Stomach (tissue), 8 donors: ENCODE measurements at regions not wholly inside any gene's neighbourhood (a gene's known extent, or its start where the extent isn't known, plus 50 kb on each side); places are given as distances from the start of the nearest gene placed in this dataset.

Experiments
- DNase-seq, 2 donors: peaks; one replicate each; pipeline versions ENCODE4 v3.0.0 to v3.0.0-alpha.2; 2013 to 2019
- H3K27ac ChIP-seq, 5 donors: fragments of 200-600 bp in 4 of 5; sonication (generic) in 4 of 5; one replicate each; pipeline ENCODE4 v1.5.1; 2013 to 2019; ENCODE audit warnings: mild to moderate bottlenecking in 1 of 5, moderate library complexity in 1 of 5
- H3K27me3 ChIP-seq, 3 donors: fragments of 200-600 bp; sonication (generic); one replicate each; pipeline ENCODE4 v1.5.1; 2017 to 2019; ENCODE audit warnings: mixed run types in 1 of 3
- H3K36me3 ChIP-seq, 4 donors: fragments of 200-600 bp; sonication (generic); 1 replicate in 3 of 4; 2 replicates in 1 of 4; pipeline ENCODE4 v1.5.1; 2016 to 2019
- H3K4me1 ChIP-seq, 4 donors: fragments of 200-600 bp; sonication (generic); one replicate each; pipeline ENCODE4 v1.5.1; 2016 to 2019
- H3K4me3 ChIP-seq, 4 donors: fragments of 200-600 bp; sonication (generic) in 3 of 4; one replicate each; pipeline ENCODE4 v1.5.1; 2016 to 2019; ENCODE audit warnings: mild to moderate bottlenecking in 1 of 4
- H3K9me3 ChIP-seq, 4 donors: fragments of 200-600 bp; sonication (generic); one replicate each; pipeline ENCODE4 v1.5.1; 2016 to 2019
- CTCF ChIP-seq, 7 experiments: fragments of 450-650 bp in 4 of 7; fragments of 200-600 bp in 3 of 7; sonication (generic) in 3 of 7; IDR thresholded peaks; one replicate each; pipeline ENCODE4 v1.5.1; 2016 to 2019; ENCODE audit warnings: antibody characterized with exemption in 7 of 7, control low read depth in 2 of 7, mild to moderate bottlenecking in 1 of 7
- EP300 ChIP-seq: sonication (generic); formaldehyde crosslinking; IDR thresholded peaks from one replicate; pipeline ENCODE4 v1.6.1; 2017; ENCODE audit warnings: antibody characterized with exemption
- POLR2A ChIP-seq, 4 donors: fragments of 450-650 bp; IDR thresholded peaks; one replicate each; pipeline ENCODE4 v1.6.1; 2016; ENCODE audit warnings: antibody characterized with exemption in 4 of 4, control low read depth in 2 of 4, mild to moderate bottlenecking in 1 of 4, moderate library complexity in 1 of 4
- POLR2AphosphoS5 ChIP-seq, 3 donors: sonication (generic); formaldehyde crosslinking; IDR thresholded peaks; one replicate each; pipeline ENCODE4 v1.6.1; 2016; ENCODE audit warnings: antibody characterized with exemption in 3 of 3
- WGBS, 5 donors: extraction: QIAGEN DNeasy Blood & Tissue Kit in 3 of 5; methylation state at CpG; one replicate each; pipeline versions ENCODE4 v1.1.5 to v1.1.7; 2013 to 2018; 5-methylcytosine and 5-hydroxymethylcytosine counted together
- intact Hi-C: fragments of 100-400 bp; cut with DNase I; formaldehyde crosslinking; loops from one replicate; pipeline ENCODE4 v1.15.1; 2023; ENCODE audit warnings: low total_unique reads
- donor health status: healthy with polysubstance abuse.
- donor health status: Bipolar disorder and iron deficiency.
- donor health status: healthy.

- DNase-seq = peak in 1 of 2 donors; percentile 41
- intact Hi-C loops = no loop called here
- peaks cover 0 to 7% (median 0%) of the 10 kb centered on the region in 4 donors for H3K9me3 ChIP-seq
- TF ChIP-seq EP300 = no peak
- no peak for TF ChIP-seq POLR2A (IDR thresholded peaks at IDR 0.05)
- no peak for TF ChIP-seq POLR2AphosphoS5 (IDR thresholded peaks at IDR 0.05)
- no peak for TF ChIP-seq CTCF (IDR thresholded peaks at IDR 0.05)
- H3K4me1 ChIP-seq = peaks cover 0 to 5% (median 2%) of the 10 kb centered on the region in 4 donors
- no peak overlapping the region for H3K4me3 ChIP-seq
- H3K27me3 ChIP-seq = no peaks in the 10 kb centered on the region
- 76 to 82% (median 80%) methylated on average over 12 of the region's 12 CpGs for WGBS, 5 donors
- peak overlapping the region in 1 of 5 donors; percentile 20 for H3K27ac ChIP-seq
- no peaks in the 10 kb centered on the region for H3K36me3 ChIP-seq
These were observed 79.6 kb upstream of the SLC6A6 start for GRCh38 chr3:14322667-14323295.

GRCh38 chr3:14323401-14324223 lies 78.8 kb upstream of the SLC6A6 start:
- no peaks in the 10 kb centered on the region for H3K27me3 ChIP-seq
- TF ChIP-seq POLR2A (IDR thresholded peaks at IDR 0.05) = no peak
- TF ChIP-seq CTCF (IDR thresholded peaks at IDR 0.05) = no peak
- no peak for TF ChIP-seq EP300
- no peak for TF ChIP-seq POLR2AphosphoS5 (IDR thresholded peaks at IDR 0.05)
- DNase-seq = no peak
- peak overlapping the region in 1 of 5 donors; percentile 20 for H3K27ac ChIP-seq
- H3K4me3 ChIP-seq = no peak overlapping the region
- H3K4me1 ChIP-seq = no peaks in the 10 kb centered on the region
- intact Hi-C loops = no loop called here
- WGBS, 5 donors = 76 to 89% (median 83%) methylated on average over 15 to 17 of the region's 17 CpGs
- H3K36me3 ChIP-seq = no peaks in the 10 kb centered on the region
- H3K9me3 ChIP-seq = peaks cover 0 to 7% (median 0%) of the 10 kb centered on the region in 4 donors

GRCh38 chr3:14324224-14324944 lies 78.0 kb upstream of the SLC6A6 start:
- peaks cover 0 to 7% (median 0%) of the 10 kb centered on the region in 4 donors for H3K9me3 ChIP-seq
- intact Hi-C loops = no loop called here
- no peak for DNase-seq
- H3K27ac ChIP-seq = no peak overlapping the region
- no peak overlapping the region for H3K4me3 ChIP-seq
- no peaks in the 10 kb centered on the region for H3K36me3 ChIP-seq
- H3K27me3 ChIP-seq = no peaks in the 10 kb centered on the region
- TF ChIP-seq POLR2A (IDR thresholded peaks at IDR 0.05) (no peak), EP300 (no peak), POLR2AphosphoS5 (IDR thresholded peaks at IDR 0.05) (no peak), CTCF (IDR thresholded peaks at IDR 0.05) (no peak)
- H3K4me1 ChIP-seq = peaks cover 0 to 6% (median 0%) of the 10 kb centered on the region in 4 donors
- 74 to 83% (median 79%) methylated on average over 13 of the region's 13 CpGs for WGBS, 5 donors

- WGBS, 5 donors = 90 to 94% (median 93%) methylated on average over 3 of the region's 3 CpGs
- intact Hi-C loops = no loop called here
- Histone ChIP-seq H3K27ac (no peak overlapping the region), H3K9me3 (no peaks in the 10 kb centered on the region), H3K4me3 (no peak overlapping the region), H3K4me1 (peaks cover 1 to 44% (median 19%) of the 10 kb centered on the region in 4 donors), H3K36me3 (no peaks in the 10 kb centered on the region), H3K27me3 (no peaks in the 10 kb centered on the region)
- DNase-seq = no peak
- TF ChIP-seq EP300 = no peak
- no peak for TF ChIP-seq CTCF (IDR thresholded peaks at IDR 0.05)
- TF ChIP-seq POLR2AphosphoS5 (IDR thresholded peaks at IDR 0.05) = no peak
- TF ChIP-seq POLR2A (IDR thresholded peaks at IDR 0.05) = no peak
These were observed 74.0 kb upstream of the SLC6A6 start for GRCh38 chr3:14328422-14328821.
